ENCODE measurements at regions not wholly inside any gene's neighbourhood (a gene's known extent, or its start where the extent isn't known, plus 50 kb on each side); places are given as distances from the start of the nearest gene placed in this dataset.

GRCh38 chr18:51692612-51693011, 495.1 kb upstream of the MEX3C start:
- H4K20me1 ChIP-seq (ENCODE audit: insufficient read depth) = no peaks in the 10 kb centered on the region
- RAD21 ChIA-PET (ENCODE audit: low non-redundant PET in 1 of 2, low total read pairs in 2 of 2, uncharacterized antibody in 2 of 2, unreplicated experiment in 2 of 2) = no interaction called here
- DNase-seq (ENCODE audit: low read depth, low spot score) (no peak), ATAC-seq (no peak)
- CTCF ChIA-PET = no interaction called here
- no peaks in the 10 kb centered on the region for H3K27me3 ChIP-seq (ENCODE audit: insufficient read depth, low read length)
- POLR2A ChIA-PET = no interaction called here
- no peaks in the 10 kb centered on the region for H3K36me3 ChIP-seq (ENCODE audit: control insufficient read depth in 1 of 2, insufficient read depth in 2 of 2, low read length in 2 of 2)
- no TSS peak for BruUV-seq (replicated peaks)
- TF ChIP-seq EZH2 (IDR thresholded peaks at IDR 0.05) = no peak
- no peak for TF ChIP-seq EGR1 (IDR thresholded peaks at IDR 0.05; ENCODE audit: low read depth)
- TF ChIP-seq FOSL1 (IDR thresholded peaks at IDR 0.05; ENCODE audit: low read depth) = no peak
- TF ChIP-seq SIN3A (IDR thresholded peaks at IDR 0.05; ENCODE audit: low read depth) = no peak
- TF ChIP-seq ZBTB33 (IDR thresholded peaks at IDR 0.05; ENCODE audit: extremely low read depth, insufficient replicate concordance, low read length) = no peak
- TF ChIP-seq JUND (IDR thresholded peaks at IDR 0.05) = no peak
- no peak for TF ChIP-seq TCF7L2 (IDR thresholded peaks at IDR 0.05; ENCODE audit: borderline replicate concordance, extremely low read depth, insufficient read depth, insufficient read length)
- TF ChIP-seq EZH2phosphoT487 (IDR thresholded peaks at IDR 0.05; ENCODE audit: borderline replicate concordance) = no peak
- TF ChIP-seq SP1 (IDR thresholded peaks at IDR 0.05; ENCODE audit: low read depth) = no peak
- TF ChIP-seq ZFX (IDR thresholded peaks at IDR 0.05) = no peak
- TF ChIP-seq CEBPB (IDR thresholded peaks at IDR 0.05; ENCODE audit: low read depth) = no peak
- TF ChIP-seq CBX3 (IDR thresholded peaks at IDR 0.05; ENCODE audit: low read depth) = no peak
- no peak for TF ChIP-seq SRF (IDR thresholded peaks at IDR 0.05; ENCODE audit: low read depth)
- no peak for TF ChIP-seq MAX (IDR thresholded peaks at IDR 0.05)
- no peak for TF ChIP-seq POLR2AphosphoS5 (IDR thresholded peaks at IDR 0.05; ENCODE audit: low read depth, low read length)
- H3K9me3 ChIP-seq (ENCODE audit: control insufficient read depth in 1 of 2, insufficient read depth in 1 of 2, low read depth in 1 of 2, low read length in 2 of 2) = peaks cover 0 to 9% of the 10 kb centered on the region in 2 experiments; a peak in 2 of 4 replicates
- H3K9me2 ChIP-seq (ENCODE audit: insufficient read depth) = no peaks in the 10 kb centered on the region
- no peak overlapping the region for H3K27ac ChIP-seq (ENCODE audit: low read depth, low read length)
- no peaks in the 10 kb centered on the region for H3K79me2 ChIP-seq (ENCODE audit: insufficient read depth, low read length)
- H3K4me2 ChIP-seq (ENCODE audit: low read length) = no peak overlapping the region
- no peak overlapping the region for H3K4me3 ChIP-seq (replicated peaks in 1 of 2; ENCODE audit: low read depth in 1 of 2, low read length in 2 of 2)
- no peak overlapping the region for H3K9ac ChIP-seq (ENCODE audit: low read length)
- no peak overlapping the region for H2AFZ ChIP-seq (ENCODE audit: low read depth, low read length, poor library complexity, severe bottlenecking)
- intact Hi-C loops (cut with micrococcal nuclease) = no loop called here
- no peaks in the 10 kb centered on the region for H3K4me1 ChIP-seq (ENCODE audit: control insufficient read depth in 1 of 2, insufficient read depth in 2 of 2, low read length in 2 of 2)

Measured in HCT116 (cell line).